Hepatocyte (in vitro differentiated cells): ENCODE measurements at regions not wholly inside any gene's neighbourhood (a gene's known extent, or its start where the extent isn't known, plus 50 kb on each side); places are given as distances from the start of the nearest gene placed in this dataset.

Experiments
- DNase-seq: peaks from one replicate; pipeline ENCODE4 v3.0.0-alpha.2; 2016; ENCODE audit warnings: low spot score
- H2AFZ ChIP-seq: fragments of 200-600 bp; sonication (generic); 2 replicates; pipeline ENCODE4 v1.6.0; 2016; ENCODE audit warnings: antibody characterized with exemption, mild to moderate bottlenecking
- H3K27ac ChIP-seq: fragments of 200-600 bp; sonication (generic); 2 replicates; pipeline ENCODE4 v1.5.1; 2016; ENCODE audit warnings: mild to moderate bottlenecking
- H3K27me3 ChIP-seq: fragments of 200-600 bp; sonication (generic); 2 replicates; pipeline ENCODE4 v1.6.1; 2016
- H3K36me3 ChIP-seq: fragments of 200-600 bp; sonication (generic); replicated peaks from 2 replicates; pipeline ENCODE4 v1.5.1; 2016; ENCODE audit warnings: low read depth; ENCODE audit not compliant: insufficient read depth
- H3K4me1 ChIP-seq: fragments of 200-600 bp; sonication (generic); 2 replicates; pipeline ENCODE4 v1.5.1; 2016; ENCODE audit warnings: mild to moderate bottlenecking, moderate library complexity; ENCODE audit not compliant: insufficient read depth
- H3K4me2 ChIP-seq: fragments of 200-600 bp; sonication (generic); 2 replicates; pipeline ENCODE4 v1.6.0; 2016
- H3K4me3 ChIP-seq: fragments of 200-600 bp; sonication (generic); 2 replicates; pipeline ENCODE4 v1.5.1; 2016; ENCODE audit warnings: mild to moderate bottlenecking
- H3K79me2 ChIP-seq: fragments of 200-600 bp; sonication (generic); 2 replicates; pipeline ENCODE4 v1.6.0; 2017; ENCODE audit warnings: mild to moderate bottlenecking
- H3K9me2 ChIP-seq: fragments of 200-600 bp; sonication (generic); replicated peaks from 2 replicates; pipeline ENCODE4 v1.6.0; 2017; ENCODE audit warnings: mild to moderate bottlenecking; ENCODE audit not compliant: insufficient read depth
- H3K9me3 ChIP-seq: fragments of 200-600 bp; sonication (generic); 2 replicates; pipeline ENCODE4 v1.5.1; 2016; ENCODE audit warnings: low read depth, mild to moderate bottlenecking
- H4K20me1 ChIP-seq: fragments of 200-600 bp; sonication (generic); 2 replicates; pipeline ENCODE4 v1.6.0; 2016; ENCODE audit warnings: mild to moderate bottlenecking; ENCODE audit not compliant: insufficient read depth, poor library complexity, severe bottlenecking
- EZH2 ChIP-seq: fragments of 200-600 bp; sonication (generic); IDR thresholded peaks from 2 replicates; pipeline ENCODE4 v1.6.1; 2016; ENCODE audit warnings: antibody characterized with exemption, mild to moderate bottlenecking, borderline replicate concordance
- EZH2phosphoT487 ChIP-seq: fragments of 200-600 bp; sonication (generic); IDR thresholded peaks from one replicate; pipeline ENCODE4 v1.6.1; 2018; ENCODE audit warnings: antibody characterized with exemption, mild to moderate bottlenecking, low read depth, moderate library complexity; ENCODE audit not compliant: unreplicated experiment, severe bottlenecking
- WGBS: methylation state at CpG from one replicate; pipeline ENCODE4 v1.1.6; 2016; ENCODE audit warnings: low lambda C conversion rate; ENCODE audit errors: missing lambda C conversion rate; 5-methylcytosine and 5-hydroxymethylcytosine counted together
- TF ChIP-seq, protein P1 (sequence below): fragments of 200-600 bp; sonication (generic); IDR thresholded peaks from 2 replicates; pipeline ENCODE4 v1.5.1; 2016; ENCODE audit warnings: antibody characterized with exemption, mild to moderate bottlenecking; ENCODE audit not compliant: poor library complexity

DNA sequence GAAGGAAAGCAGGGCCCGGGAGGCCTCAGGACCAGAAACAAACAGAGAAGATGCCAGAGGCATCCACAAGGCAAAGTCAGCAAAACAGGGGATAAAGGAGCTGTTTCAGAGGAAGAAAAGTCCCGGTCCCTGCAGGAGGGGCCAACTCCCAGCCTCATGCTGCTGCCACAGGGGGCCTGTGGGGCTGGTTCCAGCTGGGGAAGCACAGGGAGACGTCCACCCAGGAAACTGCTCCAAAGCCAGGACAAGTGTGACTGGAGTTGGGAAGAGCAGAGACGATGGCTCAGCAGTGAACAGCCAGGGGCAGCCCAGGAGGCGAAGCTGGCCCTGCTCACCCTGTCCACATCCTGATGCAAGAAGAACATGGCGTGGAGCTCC lies 454.4 kb downstream of the BRD1 start:
- TF ChIP-seq, protein P1, sequence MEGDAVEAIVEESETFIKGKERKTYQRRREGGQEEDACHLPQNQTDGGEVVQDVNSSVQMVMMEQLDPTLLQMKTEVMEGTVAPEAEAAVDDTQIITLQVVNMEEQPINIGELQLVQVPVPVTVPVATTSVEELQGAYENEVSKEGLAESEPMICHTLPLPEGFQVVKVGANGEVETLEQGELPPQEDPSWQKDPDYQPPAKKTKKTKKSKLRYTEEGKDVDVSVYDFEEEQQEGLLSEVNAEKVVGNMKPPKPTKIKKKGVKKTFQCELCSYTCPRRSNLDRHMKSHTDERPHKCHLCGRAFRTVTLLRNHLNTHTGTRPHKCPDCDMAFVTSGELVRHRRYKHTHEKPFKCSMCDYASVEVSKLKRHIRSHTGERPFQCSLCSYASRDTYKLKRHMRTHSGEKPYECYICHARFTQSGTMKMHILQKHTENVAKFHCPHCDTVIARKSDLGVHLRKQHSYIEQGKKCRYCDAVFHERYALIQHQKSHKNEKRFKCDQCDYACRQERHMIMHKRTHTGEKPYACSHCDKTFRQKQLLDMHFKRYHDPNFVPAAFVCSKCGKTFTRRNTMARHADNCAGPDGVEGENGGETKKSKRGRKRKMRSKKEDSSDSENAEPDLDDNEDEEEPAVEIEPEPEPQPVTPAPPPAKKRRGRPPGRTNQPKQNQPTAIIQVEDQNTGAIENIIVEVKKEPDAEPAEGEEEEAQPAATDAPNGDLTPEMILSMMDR: no peak
- TF ChIP-seq EZH2phosphoT487 (no peak), EZH2 (no peak)
- Histone ChIP-seq H3K4me3 (no peak overlapping the region), H3K9me3 (no peaks in the 10 kb centered on the region), H3K36me3 (no peaks in the 10 kb centered on the region), H3K4me2 (no peak overlapping the region), H2AFZ (no peak overlapping the region), H4K20me1 (no peaks in the 10 kb centered on the region), H3K9me2 (no peaks in the 10 kb centered on the region), H3K27me3 (no peaks in the 10 kb centered on the region), H3K4me1 (no peaks in the 10 kb centered on the region), H3K79me2 (no peaks in the 10 kb centered on the region), H3K27ac (no peak overlapping the region)
- WGBS: 86% methylated on average over 6 of the region's 6 CpGs
- DNase-seq: no peak

DNA sequence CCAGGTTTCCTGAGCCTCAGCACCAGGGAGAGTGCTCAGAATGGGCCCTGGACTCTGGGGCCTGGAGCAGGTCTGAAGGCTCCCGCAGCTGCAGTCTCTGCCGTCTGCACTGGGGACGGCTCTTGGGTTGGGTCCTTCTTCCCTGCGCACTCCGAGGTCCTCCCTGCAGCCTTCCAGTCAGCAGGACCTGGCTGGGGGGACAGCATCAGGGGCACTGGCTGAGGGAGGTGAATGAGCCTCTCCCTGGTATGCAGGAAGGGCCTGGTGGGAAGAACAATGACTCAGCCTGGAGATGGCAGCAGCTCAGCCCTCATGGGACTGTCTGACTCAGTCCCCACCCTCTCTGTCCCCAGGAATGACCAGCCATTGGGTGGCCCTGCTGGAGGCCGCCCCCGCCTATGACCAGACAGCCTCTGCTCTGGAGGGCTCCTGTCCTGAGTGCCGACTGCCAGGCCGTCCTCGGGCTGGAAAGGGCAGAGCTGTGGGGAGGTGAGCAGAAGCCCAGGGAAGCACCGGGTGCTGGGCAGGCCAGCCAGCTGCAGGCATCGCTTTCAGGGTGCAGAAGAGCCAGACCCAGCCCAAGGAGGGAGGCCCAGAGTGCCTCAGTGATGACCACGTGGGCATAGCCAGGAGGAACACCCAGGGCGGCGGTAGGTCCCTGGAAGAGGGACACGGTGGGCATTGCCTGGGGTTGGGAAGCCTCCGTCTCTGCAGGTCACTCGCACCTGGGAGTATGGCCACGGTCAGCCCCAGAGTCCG lies 455.0 kb downstream of the BRD1 start:
- Histone ChIP-seq H3K36me3 (no peaks in the 10 kb centered on the region), H3K79me2 (no peaks in the 10 kb centered on the region), H3K27me3 (no peaks in the 10 kb centered on the region), H3K4me2 (no peak overlapping the region), H3K9me3 (no peaks in the 10 kb centered on the region), H2AFZ (no peak overlapping the region), H3K4me1 (no peaks in the 10 kb centered on the region), H4K20me1 (no peaks in the 10 kb centered on the region), H3K9me2 (no peaks in the 10 kb centered on the region), H3K27ac (no peak overlapping the region), H3K4me3 (no peak overlapping the region)
- DNase-seq: peak; percentile 74
- TF ChIP-seq EZH2phosphoT487 (no peak), EZH2 (no peak)
- TF ChIP-seq, protein P1: no peak
- WGBS: 60% methylated on average over 20 of the region's 20 CpGs

DNA sequence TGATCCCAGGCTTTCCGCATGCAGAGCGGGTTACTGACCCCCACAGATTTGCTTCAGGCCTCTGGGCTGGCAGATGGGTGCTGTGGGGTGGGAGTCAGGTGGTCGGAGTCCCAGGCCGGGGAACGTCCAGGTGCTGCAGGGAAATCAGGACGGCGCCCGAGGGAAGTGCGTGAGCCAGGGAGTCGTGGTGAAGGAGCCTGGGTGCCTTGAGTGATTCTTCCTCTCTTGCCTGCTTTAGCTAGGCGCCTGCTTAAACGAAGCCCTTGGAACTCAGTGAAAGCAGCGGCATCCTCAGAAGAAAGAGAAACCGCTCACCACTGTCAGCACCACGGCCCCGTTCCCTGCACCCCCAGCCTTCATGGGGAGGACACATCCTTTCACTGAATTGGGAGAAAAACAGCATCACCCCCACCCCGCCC lies 455.6 kb downstream of the BRD1 start:
- H3K9me3 ChIP-seq: no peaks in the 10 kb centered on the region
- no peak overlapping the region for H2AFZ ChIP-seq
- no peaks in the 10 kb centered on the region for H3K9me2 ChIP-seq
- H3K79me2 ChIP-seq: no peaks in the 10 kb centered on the region
- WGBS: 88% methylated on average over 16 of the region's 17 CpGs
- no peaks in the 10 kb centered on the region for H3K27me3 ChIP-seq
- TF ChIP-seq, protein P1: no peak
- TF ChIP-seq EZH2phosphoT487 (no peak), EZH2 (no peak)
- H3K4me1 ChIP-seq: no peaks in the 10 kb centered on the region
- no peak overlapping the region for H3K4me3 ChIP-seq
- H3K36me3 ChIP-seq: no peaks in the 10 kb centered on the region
- no peak for DNase-seq
- no peaks in the 10 kb centered on the region for H4K20me1 ChIP-seq
- no peak overlapping the region for H3K27ac ChIP-seq
- H3K4me2 ChIP-seq: no peak overlapping the region
